Thyroid gland (tissue), 4 donors: ENCODE measurements at regions not wholly inside any gene's neighbourhood (a gene's known extent, or its start where the extent isn't known, plus 50 kb on each side); places are given as distances from the start of the nearest gene placed in this dataset.
"Not testable (repeated sequence)": the region's sequence is repeated elsewhere in the genome, so short reads cannot be mapped to it uniquely, and the experiment has no call there.

Source experiments
- DNase-seq, 2 donors: peaks; one replicate each; pipeline ENCODE4 v3.0.0-alpha.2; 2019
- H3K27ac ChIP-seq, 3 donors: fragments of 200-600 bp; sonication (generic); 1 replicate in 2 of 3; 2 replicates in 1 of 3; pipeline ENCODE4 v1.5.1; 2016 to 2019; ENCODE audit warnings: mild to moderate bottlenecking in 1 of 3, moderate library complexity in 1 of 3
- H3K27me3 ChIP-seq: fragments of 200-600 bp; sonication (generic); one replicate; pipeline ENCODE4 v1.5.1; 2019
- H3K36me3 ChIP-seq, 2 donors: fragments of 200-600 bp; sonication (generic); one replicate each; pipeline ENCODE4 v1.5.1; 2016 to 2019
- H3K4me1 ChIP-seq, 2 donors: fragments of 200-600 bp; sonication (generic); one replicate each; pipeline ENCODE4 v1.5.1; 2017 to 2019
- H3K4me3 ChIP-seq, 3 donors: fragments of 200-600 bp; sonication (generic); replicated peaks in 1 of 3; 1 replicate in 2 of 3; 2 replicates in 1 of 3; pipeline ENCODE4 v1.5.1; 2016; ENCODE audit warnings: mild to moderate bottlenecking in 1 of 3
- H3K9me3 ChIP-seq: fragments of 200-600 bp; sonication (generic); one replicate; pipeline ENCODE4 v1.5.1; 2017
- POLR2A ChIP-seq, 2 donors: fragments of 450-650 bp; IDR thresholded peaks; one replicate each; pipeline ENCODE4 v1.6.1; 2017; ENCODE audit warnings: antibody characterized with exemption in 2 of 2, mild to moderate bottlenecking in 2 of 2, moderate library complexity in 1 of 2
- WGBS, 2 donors: methylation state at CpG; one replicate each; pipeline ENCODE4 v1.1.5; 2017; 5-methylcytosine and 5-hydroxymethylcytosine counted together
- intact Hi-C: fragments of 100-400 bp; cut with DNase I; formaldehyde crosslinking; loops from one replicate; pipeline ENCODE4 v1.15.1; 2023
- TF ChIP-seq, protein P1 (sequence below), 6 experiments: fragments of 200-600 bp in 3 of 6; fragments of 450-650 bp in 3 of 6; sonication (generic) in 3 of 6; IDR thresholded peaks; one replicate each; pipeline ENCODE4 v1.5.1; 2016 to 2019; ENCODE audit warnings: antibody characterized with exemption in 6 of 6, mild to moderate bottlenecking in 2 of 6, inconsistent platforms in 1 of 6, moderate library complexity in 1 of 6

GRCh38 chr9:129301941-129302340 lies 123.9 kb upstream of the IER5L start:
- H3K4me1 ChIP-seq: no peaks in the 10 kb centered on the region
- H3K4me3 ChIP-seq: no peak overlapping the region
- no peak overlapping the region for H3K27ac ChIP-seq
- WGBS, 2 donors: 87 to 88% methylated on average over 4 of the region's 4 CpGs
- H3K27me3 ChIP-seq: no peaks in the 10 kb centered on the region
- no peaks in the 10 kb centered on the region for H3K36me3 ChIP-seq
- no peak for DNase-seq
- no peak for TF ChIP-seq POLR2A (IDR thresholded peaks at IDR 0.05)
- TF ChIP-seq, protein P1, sequence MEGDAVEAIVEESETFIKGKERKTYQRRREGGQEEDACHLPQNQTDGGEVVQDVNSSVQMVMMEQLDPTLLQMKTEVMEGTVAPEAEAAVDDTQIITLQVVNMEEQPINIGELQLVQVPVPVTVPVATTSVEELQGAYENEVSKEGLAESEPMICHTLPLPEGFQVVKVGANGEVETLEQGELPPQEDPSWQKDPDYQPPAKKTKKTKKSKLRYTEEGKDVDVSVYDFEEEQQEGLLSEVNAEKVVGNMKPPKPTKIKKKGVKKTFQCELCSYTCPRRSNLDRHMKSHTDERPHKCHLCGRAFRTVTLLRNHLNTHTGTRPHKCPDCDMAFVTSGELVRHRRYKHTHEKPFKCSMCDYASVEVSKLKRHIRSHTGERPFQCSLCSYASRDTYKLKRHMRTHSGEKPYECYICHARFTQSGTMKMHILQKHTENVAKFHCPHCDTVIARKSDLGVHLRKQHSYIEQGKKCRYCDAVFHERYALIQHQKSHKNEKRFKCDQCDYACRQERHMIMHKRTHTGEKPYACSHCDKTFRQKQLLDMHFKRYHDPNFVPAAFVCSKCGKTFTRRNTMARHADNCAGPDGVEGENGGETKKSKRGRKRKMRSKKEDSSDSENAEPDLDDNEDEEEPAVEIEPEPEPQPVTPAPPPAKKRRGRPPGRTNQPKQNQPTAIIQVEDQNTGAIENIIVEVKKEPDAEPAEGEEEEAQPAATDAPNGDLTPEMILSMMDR (IDR thresholded peaks at IDR 0.05): no peak
- intact Hi-C loops: no loop called here
- H3K9me3 ChIP-seq: no peaks in the 10 kb centered on the region

GRCh38 chr9:129296195-129296594 lies 118.1 kb upstream of the IER5L start:
- H3K27me3 ChIP-seq, H3K4me1 ChIP-seq, DNase-seq, H3K9me3 ChIP-seq, H3K36me3 ChIP-seq, H3K4me3 ChIP-seq, H3K27ac ChIP-seq, intact Hi-C loops: not testable (repeated sequence)
- 83 to 91% methylated on average over 3 of the region's 3 CpGs for WGBS, 2 donors

DNA sequence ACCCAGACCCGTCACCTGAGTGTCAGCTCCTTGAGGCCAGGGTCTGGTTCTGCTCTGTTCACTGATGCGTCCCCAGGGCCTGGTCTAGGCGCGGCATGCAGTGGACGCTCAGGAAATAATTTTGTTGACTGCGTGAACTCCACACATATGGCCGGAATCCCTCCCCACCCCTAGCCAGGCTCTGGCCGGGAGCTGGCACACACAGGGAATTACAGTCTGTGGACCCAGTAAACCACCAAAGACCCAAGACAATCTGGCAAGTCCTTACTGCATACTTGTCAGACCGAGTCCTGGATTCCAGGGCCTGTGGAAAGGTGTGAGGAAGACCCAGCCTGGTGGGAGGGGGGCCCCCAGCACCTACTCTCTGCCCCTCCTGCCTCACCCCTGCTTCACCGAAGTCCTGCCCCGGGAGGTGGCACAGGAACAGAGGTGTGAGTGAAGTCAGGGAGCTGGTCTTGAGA lies 113.0 kb upstream of the IER5L start:
- H3K9me3 ChIP-seq: no peaks in the 10 kb centered on the region
- 84 to 89% methylated on average over 10 to 11 of the region's 11 CpGs for WGBS, 2 donors
- no peak for DNase-seq
- no peak overlapping the region for H3K27ac ChIP-seq
- no peaks in the 10 kb centered on the region for H3K4me1 ChIP-seq
- TF ChIP-seq POLR2A (IDR thresholded peaks at IDR 0.05): no peak
- TF ChIP-seq, protein P1 (IDR thresholded peaks at IDR 0.05): no peak
- H3K36me3 ChIP-seq: no peaks in the 10 kb centered on the region
- intact Hi-C loops: no loop called here
- H3K4me3 ChIP-seq: no peak overlapping the region
- H3K27me3 ChIP-seq: no peaks in the 10 kb centered on the region

DNA sequence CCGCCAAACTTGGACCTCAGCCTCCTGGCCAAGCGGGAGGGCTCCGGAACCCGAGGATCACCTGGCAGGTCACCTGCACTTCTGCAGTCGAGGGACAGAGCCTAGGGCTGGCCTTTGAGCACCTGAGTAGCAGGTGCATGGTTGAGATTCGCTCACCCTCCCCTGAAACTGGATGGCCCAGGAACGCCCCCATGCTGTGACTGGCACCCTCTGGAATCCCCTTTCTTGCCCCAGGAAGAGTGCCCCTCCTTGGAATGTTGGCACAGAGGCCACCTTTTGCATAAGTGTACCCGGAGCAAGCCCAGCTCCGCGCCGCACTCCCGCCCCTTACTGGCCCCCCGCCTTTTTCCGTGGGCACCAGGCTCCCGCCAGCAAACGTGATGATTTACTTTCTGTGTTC lies 112.5 kb upstream of the IER5L start:
- Histone ChIP-seq H3K27ac (no peak overlapping the region), H3K4me1 (no peaks in the 10 kb centered on the region), H3K9me3 (no peaks in the 10 kb centered on the region), H3K36me3 (no peaks in the 10 kb centered on the region), H3K4me3 (no peak overlapping the region), H3K27me3 (no peaks in the 10 kb centered on the region)
- intact Hi-C loops: no loop called here
- WGBS, 2 donors: 81 to 84% methylated on average over 16 of the region's 16 CpGs
- TF ChIP-seq, protein P1 (IDR thresholded peaks at IDR 0.05): no peak
- TF ChIP-seq POLR2A (IDR thresholded peaks at IDR 0.05): no peak
- no peak for DNase-seq

- DNase-seq: no peak
- H3K4me3 ChIP-seq: no peak overlapping the region
- no peaks in the 10 kb centered on the region for H3K27me3 ChIP-seq
- H3K4me1 ChIP-seq: no peaks in the 10 kb centered on the region
- no peak for TF ChIP-seq POLR2A (IDR thresholded peaks at IDR 0.05)
- TF ChIP-seq, protein P1 (IDR thresholded peaks at IDR 0.05): no peak
- no peaks in the 10 kb centered on the region for H3K9me3 ChIP-seq
- intact Hi-C loops: no loop called here
- 74 to 84% methylated on average over 3 of the region's 3 CpGs for WGBS, 2 donors
- no peak overlapping the region for H3K27ac ChIP-seq
- no peaks in the 10 kb centered on the region for H3K36me3 ChIP-seq
Observed at GRCh38 chr9:129289883-129290282, 111.8 kb upstream of the IER5L start.
